ENCODE measurements at regions not wholly inside any gene's neighbourhood (a gene's known extent, or its start where the extent isn't known, plus 50 kb on each side); places are given as distances from the start of the nearest gene placed in this dataset.

DNA sequence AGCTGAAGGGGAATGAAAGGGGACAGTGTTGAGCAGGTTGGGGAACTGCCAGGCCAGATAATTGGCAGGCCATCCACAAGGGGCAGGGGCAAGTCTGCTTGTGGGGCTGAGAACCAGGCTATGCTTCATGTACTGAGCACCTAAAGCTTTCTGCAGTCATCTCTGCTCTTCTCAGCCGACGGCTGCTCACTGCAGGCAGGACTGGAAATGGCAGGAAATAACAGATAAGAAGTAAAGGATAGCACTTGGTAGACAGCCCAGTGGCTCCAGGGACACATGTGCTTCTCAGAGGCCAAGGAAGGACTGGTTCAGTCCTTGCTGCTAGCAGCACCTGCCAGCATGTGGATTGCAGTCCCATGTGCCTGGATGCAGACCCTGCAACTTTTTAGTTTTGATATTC is 89.8 kb downstream of the CD164 start:
- TF ChIP-seq, protein P1, sequence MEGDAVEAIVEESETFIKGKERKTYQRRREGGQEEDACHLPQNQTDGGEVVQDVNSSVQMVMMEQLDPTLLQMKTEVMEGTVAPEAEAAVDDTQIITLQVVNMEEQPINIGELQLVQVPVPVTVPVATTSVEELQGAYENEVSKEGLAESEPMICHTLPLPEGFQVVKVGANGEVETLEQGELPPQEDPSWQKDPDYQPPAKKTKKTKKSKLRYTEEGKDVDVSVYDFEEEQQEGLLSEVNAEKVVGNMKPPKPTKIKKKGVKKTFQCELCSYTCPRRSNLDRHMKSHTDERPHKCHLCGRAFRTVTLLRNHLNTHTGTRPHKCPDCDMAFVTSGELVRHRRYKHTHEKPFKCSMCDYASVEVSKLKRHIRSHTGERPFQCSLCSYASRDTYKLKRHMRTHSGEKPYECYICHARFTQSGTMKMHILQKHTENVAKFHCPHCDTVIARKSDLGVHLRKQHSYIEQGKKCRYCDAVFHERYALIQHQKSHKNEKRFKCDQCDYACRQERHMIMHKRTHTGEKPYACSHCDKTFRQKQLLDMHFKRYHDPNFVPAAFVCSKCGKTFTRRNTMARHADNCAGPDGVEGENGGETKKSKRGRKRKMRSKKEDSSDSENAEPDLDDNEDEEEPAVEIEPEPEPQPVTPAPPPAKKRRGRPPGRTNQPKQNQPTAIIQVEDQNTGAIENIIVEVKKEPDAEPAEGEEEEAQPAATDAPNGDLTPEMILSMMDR (IDR thresholded peaks at IDR 0.05) = no peak
- no peak for TF ChIP-seq EZH2 (IDR thresholded peaks at IDR 0.05)
